Kidney capillary endothelial cell (primary cell): ENCODE measurements at regions not wholly inside any gene's neighbourhood (a gene's known extent, or its start where the extent isn't known, plus 50 kb on each side); places are given as distances from the start of the nearest gene placed in this dataset.

Experiments used
- DNase-seq: peaks from one replicate; pipeline ENCODE4 v3.0.0-alpha.2; 2018; ENCODE audit warnings: low spot score

GRCh38 chr13:111557921-111558699 is 237.7 kb downstream of the TEX29 start:
- DNase-seq, result no peak

GRCh38 chr13:111558700-111559088 is 238.3 kb downstream of the TEX29 start:
- no peak for DNase-seq

- no peak for DNase-seq
Measured at GRCh38 chr13:111559612-111560403, 239.4 kb downstream of the TEX29 start.

DNA sequence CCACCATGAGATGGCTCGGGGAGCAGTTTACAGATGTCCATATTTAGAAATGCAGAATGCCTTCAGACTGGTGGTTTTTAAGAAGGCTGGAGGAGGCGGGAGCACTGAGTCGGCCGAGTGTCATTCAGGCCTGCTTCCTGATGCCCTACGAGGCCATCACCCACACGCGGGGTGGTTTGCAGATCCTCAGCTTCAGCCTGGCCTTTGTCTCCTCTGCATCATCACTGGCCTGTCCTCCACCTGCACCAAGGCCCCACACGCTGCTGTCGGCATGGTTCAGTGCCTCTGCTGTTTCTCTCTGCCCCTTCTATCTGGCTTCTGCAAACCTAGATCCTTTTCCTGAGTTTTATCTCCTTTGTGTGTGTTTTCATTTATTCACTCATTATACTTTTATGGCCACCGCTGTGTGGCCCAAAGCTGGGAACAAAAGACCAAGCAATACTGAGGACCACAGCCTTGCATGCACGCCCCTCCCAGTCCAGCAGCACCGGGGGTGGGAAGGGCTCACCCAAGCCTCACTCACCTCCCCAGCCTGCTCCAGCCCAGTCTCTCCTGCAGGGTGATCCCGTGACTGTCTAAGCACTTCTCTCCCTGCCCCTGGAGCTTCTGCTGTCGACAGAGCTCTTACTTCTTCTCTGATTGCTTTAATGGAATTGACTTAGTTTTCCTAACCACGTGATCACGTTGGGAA is 240.8 kb downstream of the TEX29 start:
- DNase-seq, result no peak

DNA sequence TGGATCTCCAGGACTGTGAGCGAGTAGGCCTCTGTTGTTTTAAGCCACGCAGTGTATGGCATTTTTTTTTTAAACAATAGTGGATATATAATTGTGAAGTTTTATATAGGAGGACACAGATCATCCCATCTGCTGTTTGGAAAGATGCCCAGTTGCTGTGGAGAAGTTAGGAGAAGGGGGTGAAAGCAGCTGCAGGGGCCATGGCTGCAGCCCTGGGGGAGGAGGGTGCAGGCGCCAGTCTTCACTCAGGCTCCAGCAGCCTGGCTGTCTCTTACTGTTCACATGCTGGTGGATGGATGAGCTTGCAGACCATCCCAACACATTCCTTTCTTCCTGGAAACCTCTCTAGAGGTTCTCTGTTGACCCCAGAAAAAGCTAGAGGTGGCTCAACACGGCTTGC is 242.3 kb downstream of the TEX29 start:
- no peak for DNase-seq

GRCh38 chr13:111564606-111565005 is 244.2 kb downstream of the TEX29 start:
- no peak for DNase-seq

DNA sequence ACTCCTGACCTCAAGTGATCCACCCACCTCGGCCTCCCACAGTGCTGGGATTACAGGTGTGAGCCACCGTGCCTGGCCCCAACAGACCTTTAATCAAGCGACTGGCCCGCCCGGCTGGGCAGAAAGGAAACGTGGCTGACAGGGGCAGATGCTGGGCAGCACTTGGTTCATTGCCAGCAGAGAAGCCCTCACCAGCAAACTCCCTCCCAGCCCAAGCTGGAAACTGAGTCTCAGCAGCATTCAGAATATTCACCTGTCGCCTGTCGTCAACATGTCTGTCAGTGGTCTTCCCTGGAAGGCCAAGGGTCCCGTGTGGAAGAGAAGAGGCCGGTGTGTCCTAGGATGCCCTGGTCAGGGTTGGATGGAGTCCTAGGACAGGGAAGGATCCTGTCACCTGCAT is 245.0 kb downstream of the TEX29 start:
- no peak for DNase-seq

DNA sequence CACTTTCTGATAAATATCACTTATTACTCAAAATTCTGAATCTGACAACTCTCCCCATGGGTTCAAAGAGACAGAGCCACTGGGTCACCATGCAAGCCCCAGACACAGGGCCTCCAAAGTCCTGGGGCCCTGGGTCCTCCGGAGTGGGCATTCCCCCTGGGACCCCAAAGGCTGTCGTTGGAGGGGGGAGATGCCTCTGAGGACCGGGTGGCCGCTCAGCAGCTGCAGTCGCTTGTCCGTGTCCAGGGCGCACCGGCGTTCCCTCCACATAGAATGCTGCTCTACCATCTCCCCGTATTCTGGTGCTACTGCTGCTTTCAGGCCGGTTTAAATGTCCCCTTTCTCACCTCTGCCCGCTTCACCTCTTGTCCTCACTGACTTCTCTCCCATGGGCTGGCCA is 246.1 kb downstream of the TEX29 start:
- no peak for DNase-seq

GRCh38 chr13:111567637-111568036 is 247.2 kb downstream of the TEX29 start:
- no peak for DNase-seq

DNA sequence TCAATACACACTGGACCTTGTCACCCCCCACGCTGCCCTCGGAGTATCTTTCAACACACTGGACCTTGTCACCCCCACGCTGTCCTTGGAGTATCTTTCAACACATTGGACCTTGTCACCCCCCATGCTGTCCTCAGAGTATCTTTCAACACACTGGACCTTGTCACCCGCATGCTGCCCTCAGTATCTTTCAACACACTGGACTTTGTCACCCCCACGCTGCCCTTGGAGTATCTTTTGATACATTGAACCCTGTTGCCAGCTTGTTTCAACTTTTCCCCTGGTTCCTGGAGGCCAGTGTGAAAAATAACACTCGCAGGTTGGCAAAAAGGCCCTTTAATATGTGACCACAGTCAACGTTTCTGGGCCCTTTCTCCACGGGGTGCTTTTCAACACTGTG is 247.8 kb downstream of the TEX29 start:
- DNase-seq, result no peak

DNA sequence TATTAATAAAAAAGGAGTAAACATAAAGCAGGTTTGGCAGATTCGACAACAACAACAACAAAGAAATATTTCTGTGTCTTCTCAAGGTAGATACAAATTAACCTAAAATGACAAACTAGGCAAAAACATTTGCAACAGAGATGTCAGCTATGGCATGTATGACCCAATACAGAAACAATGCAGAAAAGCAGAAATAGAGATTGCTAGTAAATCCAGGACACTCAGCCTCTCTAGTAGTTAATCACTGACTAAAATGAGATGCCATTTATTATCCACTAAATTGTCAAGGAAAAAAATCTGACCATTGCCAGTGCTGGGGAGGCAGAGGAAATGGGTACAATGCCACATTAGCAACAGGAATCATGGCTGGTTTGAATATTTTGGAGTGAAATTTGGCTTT is 250.5 kb downstream of the TEX29 start:
- DNase-seq, result no peak

DNA sequence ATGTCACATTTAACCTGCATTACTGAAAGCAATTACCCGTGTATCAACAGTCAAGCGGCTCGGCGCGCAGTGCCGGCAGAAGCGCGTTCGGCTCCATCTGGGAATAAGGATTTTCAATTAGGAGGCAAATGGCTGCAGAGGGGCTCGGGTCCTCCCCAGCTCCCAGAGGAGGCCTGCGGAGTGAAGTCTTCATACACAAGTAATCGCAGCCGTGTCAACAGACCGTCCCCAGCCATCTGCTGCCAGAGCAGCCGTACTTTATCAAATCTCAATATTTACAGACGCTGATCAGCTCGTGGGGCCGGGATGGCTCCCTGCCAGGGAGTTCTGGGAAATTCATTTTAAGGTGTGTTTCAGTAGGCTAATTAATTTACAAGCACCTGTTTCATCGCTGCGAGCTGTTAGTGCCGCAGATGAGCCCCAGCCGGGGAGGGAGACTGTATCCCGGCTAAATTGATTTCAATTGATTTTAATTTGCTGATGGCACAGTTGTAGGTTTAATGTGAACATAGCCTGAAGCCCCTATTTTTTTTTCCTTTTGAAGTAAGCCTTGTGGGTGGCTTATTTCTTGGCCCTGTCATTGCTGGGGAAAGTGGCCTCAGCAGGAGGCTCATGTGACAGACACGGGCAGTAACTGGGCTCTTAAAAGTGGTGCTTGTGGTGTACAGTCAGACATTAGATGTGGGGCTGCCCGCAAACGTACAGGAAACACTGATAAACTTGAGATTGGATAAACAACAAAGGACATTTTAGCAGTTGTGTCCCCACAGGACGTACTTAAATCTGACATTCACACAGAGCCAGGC is 252.7 kb downstream of the TEX29 start:
- DNase-seq, result no peak

DNA sequence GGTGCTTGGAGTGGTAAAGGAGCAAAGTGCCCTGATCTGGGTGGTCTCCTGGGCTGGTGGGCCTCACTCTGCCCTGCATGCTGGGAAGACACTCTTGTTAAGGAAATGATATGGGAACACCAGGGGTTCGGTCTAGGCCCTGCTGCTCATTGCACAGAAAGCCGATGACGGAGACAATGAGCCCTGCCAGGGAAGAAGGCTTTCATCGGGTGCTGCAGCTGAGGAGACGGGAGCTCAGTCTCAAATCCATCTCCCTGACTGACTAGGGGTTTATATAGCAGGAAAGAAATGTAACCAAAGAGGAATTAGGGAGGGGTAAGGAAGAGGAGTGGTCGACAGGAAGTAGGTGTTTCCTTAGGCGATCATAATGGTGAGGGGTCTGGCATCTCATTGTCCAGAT is 253.4 kb downstream of the TEX29 start:
- DNase-seq, result no peak

GRCh38 chr13:111575276-111575675 is 254.8 kb downstream of the TEX29 start:
- DNase-seq, result no peak

DNA sequence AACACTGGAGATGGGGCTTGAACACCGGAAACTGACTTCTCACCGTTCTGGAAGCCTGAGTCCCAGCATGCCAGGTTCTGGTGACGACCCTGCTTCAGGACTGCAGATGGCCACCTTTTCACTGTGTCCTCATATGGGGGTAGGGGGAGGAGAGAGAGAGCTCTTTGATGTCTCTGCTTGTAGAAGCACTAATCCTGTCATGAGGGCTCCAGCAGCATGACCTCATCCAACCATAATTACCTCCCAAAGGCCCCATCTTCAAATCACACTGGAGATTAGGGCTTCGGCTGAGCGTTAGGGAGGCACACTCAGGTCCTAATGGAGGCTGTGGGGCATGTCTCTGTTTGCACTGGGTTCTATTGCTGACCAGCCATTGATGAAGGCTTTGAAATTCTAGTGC is 255.3 kb downstream of the TEX29 start:
- no peak for DNase-seq

DNA sequence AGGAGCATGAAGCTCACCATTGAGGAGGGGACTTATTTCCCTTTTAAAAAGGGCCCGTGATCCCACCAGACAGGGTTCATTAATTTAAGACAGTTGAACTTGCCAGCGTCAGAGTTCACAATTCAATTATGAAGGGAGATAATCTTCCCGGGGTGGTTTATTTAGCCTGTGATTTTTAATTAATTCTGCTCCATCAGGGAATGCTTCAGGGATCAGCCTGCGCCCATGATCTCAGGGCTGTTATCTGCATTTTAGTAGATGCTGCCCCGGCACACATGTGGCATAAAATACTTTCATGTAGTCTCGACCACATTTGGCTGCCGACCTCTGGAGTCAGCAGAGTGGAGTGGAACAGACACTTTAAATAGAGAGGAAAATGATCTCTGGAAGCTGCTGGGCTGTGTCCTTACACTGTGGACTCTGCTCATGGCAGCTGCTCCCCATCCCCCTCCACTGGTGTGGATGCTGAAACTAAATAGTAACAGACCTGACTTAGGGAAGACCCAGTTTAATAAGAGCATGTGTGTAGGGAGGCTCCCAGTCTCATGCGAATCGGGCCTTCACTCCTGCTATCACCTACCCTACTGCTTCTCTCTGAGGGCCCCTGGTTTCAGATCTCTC is 256.9 kb downstream of the TEX29 start:
- no peak for DNase-seq

DNA sequence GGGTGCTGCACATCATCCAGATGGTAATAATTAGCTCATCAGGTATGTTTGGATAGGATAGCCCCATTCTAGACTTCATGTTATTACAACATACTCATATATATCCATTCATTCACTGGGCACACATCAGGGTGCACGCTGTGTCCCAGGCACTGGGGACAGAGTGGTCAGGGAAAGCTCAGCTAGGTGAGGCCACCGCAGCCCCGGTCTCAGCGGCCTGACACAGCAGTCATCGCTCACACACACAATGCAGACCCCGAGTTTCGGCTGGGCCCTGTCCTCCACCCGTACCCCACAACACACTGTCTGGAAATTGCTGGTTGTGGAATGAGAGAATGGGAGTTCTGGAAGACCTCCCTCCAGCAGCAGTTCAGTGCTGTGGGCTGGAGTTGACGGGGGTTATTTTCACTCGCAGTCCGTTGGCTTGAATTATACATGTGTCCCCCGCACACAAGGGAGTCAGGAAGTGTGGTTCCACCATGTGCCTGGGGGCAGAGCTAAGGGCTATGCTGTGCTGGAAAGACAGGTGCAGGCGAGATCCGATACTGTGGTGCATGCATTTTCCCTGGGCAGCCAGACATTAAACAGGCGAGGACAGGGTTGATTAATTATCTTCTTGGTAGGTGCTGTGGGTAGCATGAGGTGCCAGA is 257.6 kb downstream of the TEX29 start:
- DNase-seq, result no peak

GRCh38 chr13:111584101-111584672 is 263.7 kb downstream of the TEX29 start:
- no peak for DNase-seq

DNA sequence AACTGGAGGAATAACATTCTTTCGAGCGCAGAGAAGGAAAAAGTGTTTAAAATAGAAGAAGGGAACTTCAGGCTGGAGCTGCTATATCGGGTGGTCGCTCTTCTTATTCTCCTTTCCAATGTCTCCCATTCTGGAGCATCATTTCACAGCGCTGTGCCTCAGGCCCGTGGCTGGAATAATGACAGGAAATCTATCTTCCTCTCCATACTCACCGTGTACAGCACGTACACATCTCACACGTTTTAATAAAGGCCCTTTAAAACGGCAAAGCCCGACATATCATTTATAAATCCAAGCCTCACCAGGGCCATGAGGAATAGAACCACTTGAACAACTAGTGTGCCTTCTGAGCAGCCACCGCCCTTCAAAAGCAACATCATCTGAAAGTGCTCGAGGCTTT is 264.4 kb downstream of the TEX29 start:
- no peak for DNase-seq

- DNase-seq, result no peak
Measured at GRCh38 chr13:111586291-111586690, 265.8 kb downstream of the TEX29 start.

GRCh38 chr13:111587249-111587648 is 266.8 kb downstream of the TEX29 start:
- DNase-seq, result no peak
